Peyer's patch (tissue), 4 donors: ENCODE measurements at regions not wholly inside any gene's neighbourhood (a gene's known extent, or its start where the extent isn't known, plus 50 kb on each side); places are given as distances from the start of the nearest gene placed in this dataset.

Experiments used
- DNase-seq, 3 donors: peaks; one replicate each; pipeline ENCODE4 v3.0.0-alpha.2; 2017 to 2019
- H3K27ac ChIP-seq, 4 donors: fragments of 200-600 bp; sonication (generic); one replicate each; pipeline ENCODE4 v1.5.1; 2016 to 2019
- H3K27me3 ChIP-seq, 2 donors: fragments of 200-600 bp; sonication (generic); one replicate each; pipeline ENCODE4 v1.5.1; 2019
- H3K36me3 ChIP-seq, 3 donors: fragments of 200-600 bp; sonication (generic); one replicate each; pipeline ENCODE4 v1.5.1; 2016 to 2019
- H3K4me1 ChIP-seq, 4 donors: fragments of 200-600 bp; sonication (generic); one replicate each; pipeline ENCODE4 v1.5.1; 2016 to 2019
- H3K4me3 ChIP-seq, 4 donors: fragments of 200-600 bp; sonication (generic); 1 replicate in 3 of 4; 2 replicates in 1 of 4; pipeline ENCODE4 v1.5.1; 2016 to 2019; ENCODE audit warnings: mild to moderate bottlenecking in 1 of 4
- H3K9me3 ChIP-seq, 4 donors: fragments of 200-600 bp; sonication (generic); one replicate each; pipeline ENCODE4 v1.5.1; 2016 to 2019; ENCODE audit warnings: mild to moderate bottlenecking in 1 of 4
- CTCF ChIP-seq, 6 experiments: fragments of 450-650 bp in 4 of 6; fragments of 200-600 bp in 2 of 6; sonication (generic) in 1 of 6; IDR thresholded peaks; one replicate each; pipeline ENCODE4 v1.5.1; 2017 to 2019; ENCODE audit warnings: antibody characterized with exemption in 6 of 6, mild to moderate bottlenecking in 3 of 6, moderate library complexity in 1 of 6
- POLR2A ChIP-seq, 2 donors: fragments of 450-650 bp; IDR thresholded peaks; one replicate each; pipeline ENCODE4 v1.5.1; 2017; ENCODE audit warnings: antibody characterized with exemption in 2 of 2, mild to moderate bottlenecking in 2 of 2, moderate library complexity in 2 of 2

GRCh38 chr18:47500930-47501329 is 249.5 kb upstream of the SKOR2 start:
- TF ChIP-seq POLR2A (IDR thresholded peaks at IDR 0.05) (no peak), CTCF (IDR thresholded peaks at IDR 0.05) (no peak)
- Histone ChIP-seq H3K27me3 (no peaks in the 10 kb centered on the region), H3K9me3 (no peaks in the 10 kb centered on the region), H3K36me3 (no peaks in the 10 kb centered on the region), H3K4me3 (no peak overlapping the region), H3K27ac (no peak overlapping the region), H3K4me1 (no peaks in the 10 kb centered on the region)
- no peak for DNase-seq

GRCh38 chr18:47492691-47493090 is 241.2 kb upstream of the SKOR2 start:
- Histone ChIP-seq H3K27ac (no peak overlapping the region), H3K36me3 (no peaks in the 10 kb centered on the region), H3K4me1 (no peaks in the 10 kb centered on the region), H3K27me3 (no peaks in the 10 kb centered on the region), H3K9me3 (no peaks in the 10 kb centered on the region), H3K4me3 (no peak overlapping the region)
- no peak for TF ChIP-seq POLR2A (IDR thresholded peaks at IDR 0.05)
- TF ChIP-seq CTCF (IDR thresholded peaks at IDR 0.05): no peak
- DNase-seq: no peak

- H3K4me1 ChIP-seq: no peaks in the 10 kb centered on the region
- H3K27me3 ChIP-seq: no peaks in the 10 kb centered on the region
- H3K4me3 ChIP-seq: no peak overlapping the region
- TF ChIP-seq CTCF (IDR thresholded peaks at IDR 0.05) (no peak), POLR2A (IDR thresholded peaks at IDR 0.05) (no peak)
- no peak for DNase-seq
- no peak overlapping the region for H3K27ac ChIP-seq
- no peaks in the 10 kb centered on the region for H3K9me3 ChIP-seq
- no peaks in the 10 kb centered on the region for H3K36me3 ChIP-seq
Measured at GRCh38 chr18:47490882-47491281, 239.4 kb upstream of the SKOR2 start.

GRCh38 chr18:47485221-47485797 is 233.8 kb upstream of the SKOR2 start:
- no peak for DNase-seq
- Histone ChIP-seq H3K4me3 (no peak overlapping the region), H3K27me3 (no peaks in the 10 kb centered on the region), H3K27ac (no peak overlapping the region), H3K9me3 (no peaks in the 10 kb centered on the region), H3K4me1 (no peaks in the 10 kb centered on the region), H3K36me3 (no peaks in the 10 kb centered on the region)
- TF ChIP-seq POLR2A (IDR thresholded peaks at IDR 0.05) (no peak), CTCF (IDR thresholded peaks at IDR 0.05) (no peak)

- H3K27ac ChIP-seq: no peak overlapping the region
- no peaks in the 10 kb centered on the region for H3K9me3 ChIP-seq
- no peak overlapping the region for H3K4me3 ChIP-seq
- DNase-seq: no peak
- no peaks in the 10 kb centered on the region for H3K36me3 ChIP-seq
- no peaks in the 10 kb centered on the region for H3K27me3 ChIP-seq
- TF ChIP-seq POLR2A (IDR thresholded peaks at IDR 0.05): no peak
- TF ChIP-seq CTCF (IDR thresholded peaks at IDR 0.05): no peak
- no peaks in the 10 kb centered on the region for H3K4me1 ChIP-seq
Measured at GRCh38 chr18:47484068-47484467, 232.6 kb upstream of the SKOR2 start.

- TF ChIP-seq POLR2A (IDR thresholded peaks at IDR 0.05) (no peak), CTCF (IDR thresholded peaks at IDR 0.05) (no peak)
- no peaks in the 10 kb centered on the region for H3K27me3 ChIP-seq
- H3K9me3 ChIP-seq: no peaks in the 10 kb centered on the region
- no peak for DNase-seq
- no peak overlapping the region for H3K27ac ChIP-seq
- no peaks in the 10 kb centered on the region for H3K36me3 ChIP-seq
- H3K4me3 ChIP-seq: no peak overlapping the region
- H3K4me1 ChIP-seq: no peaks in the 10 kb centered on the region
Measured at GRCh38 chr18:47480166-47480565, 228.7 kb upstream of the SKOR2 start.
